HG03045 (cell line): ENCODE measurements at regions not wholly inside any gene's neighbourhood (a gene's known extent, or its start where the extent isn't known, plus 50 kb on each side); places are given as distances from the start of the nearest gene placed in this dataset.

ENCODE experiments used
- ATAC-seq: cut with Tn5 transposase; IDR thresholded peaks from one replicate; pipeline ENCODE4 v1.9.1; 2021; ENCODE audit warnings: mild to moderate bottlenecking, moderate library complexity; ENCODE audit not compliant: unreplicated experiment

DNA sequence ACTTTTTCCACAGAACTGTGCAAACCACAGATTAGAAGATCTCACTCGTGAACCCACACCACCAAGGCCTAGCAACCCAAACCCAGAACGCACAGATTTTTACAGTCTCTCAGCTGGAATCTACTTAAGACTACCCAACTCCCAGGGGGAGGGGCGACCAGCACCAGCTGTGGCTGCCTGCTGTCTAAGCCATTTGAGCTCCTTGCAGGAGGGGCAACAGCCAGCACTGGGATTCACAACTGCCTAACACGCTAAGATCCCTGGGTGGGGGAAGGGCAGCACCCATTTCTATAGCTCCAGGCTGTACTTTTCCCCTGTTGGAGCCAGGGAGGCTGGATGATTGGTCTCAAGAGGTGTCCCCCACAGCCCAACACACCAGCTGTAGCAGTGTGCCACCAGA is 368.8 kb downstream of the SUCLA2 start:
- no peak for ATAC-seq

DNA sequence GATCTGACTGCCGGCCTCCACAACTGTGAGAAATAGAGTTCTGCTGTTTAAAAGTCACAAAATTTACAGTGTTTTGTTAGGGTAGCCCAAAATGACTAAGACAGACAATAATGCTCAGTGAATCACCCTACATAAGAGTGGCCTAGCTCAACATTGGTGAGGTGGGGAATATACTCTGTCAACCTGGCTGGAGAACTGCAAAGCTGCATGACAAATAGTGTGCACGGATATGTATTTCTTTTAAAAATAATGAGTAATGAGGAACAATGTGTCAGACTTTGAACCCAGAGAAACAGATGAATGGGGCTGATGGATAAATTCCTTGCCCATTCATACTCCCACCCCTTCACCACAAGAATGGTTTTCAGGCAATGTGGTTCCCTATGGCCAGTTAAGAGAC is 372.4 kb downstream of the SUCLA2 start:
- ATAC-seq: no peak

DNA sequence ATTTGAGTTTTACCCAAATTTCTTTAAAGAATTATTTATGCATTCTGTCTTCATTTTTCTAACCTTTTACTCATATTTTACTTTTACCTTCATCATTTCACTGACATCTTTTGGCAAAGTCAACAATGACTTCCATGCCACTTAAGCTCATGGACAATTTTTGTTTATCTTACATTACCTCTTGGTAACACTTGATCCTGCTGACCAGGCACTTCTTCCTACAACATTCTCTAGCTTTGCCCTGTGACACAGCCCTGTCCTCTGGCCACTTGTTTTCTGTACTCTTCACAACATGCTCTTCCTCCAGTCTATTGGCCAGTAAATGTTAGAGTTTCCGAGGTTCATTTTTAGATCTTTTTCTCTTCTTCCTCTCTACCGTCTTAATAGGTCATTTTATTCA is 377.2 kb downstream of the SUCLA2 start:
- ATAC-seq: no peak

DNA sequence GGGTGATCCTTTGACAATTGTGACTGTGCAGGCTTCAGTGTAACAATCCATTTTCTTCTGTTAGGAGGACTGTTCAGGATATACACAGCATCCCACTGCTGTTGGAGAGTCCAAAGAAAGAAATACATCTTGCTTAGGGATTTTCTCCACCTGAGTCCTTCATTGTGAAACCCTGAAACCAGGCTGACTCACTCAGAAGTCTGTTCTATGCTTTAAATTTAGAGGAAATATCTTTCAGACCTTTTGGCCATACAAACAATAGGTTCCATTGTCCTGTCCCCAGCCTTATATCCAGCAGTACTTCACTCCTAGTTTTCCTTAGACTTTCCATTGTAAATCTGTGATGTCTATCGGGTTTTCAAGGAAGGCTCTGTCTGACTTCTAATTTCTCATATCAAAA is 379.1 kb downstream of the SUCLA2 start:
- ATAC-seq: no peak

DNA sequence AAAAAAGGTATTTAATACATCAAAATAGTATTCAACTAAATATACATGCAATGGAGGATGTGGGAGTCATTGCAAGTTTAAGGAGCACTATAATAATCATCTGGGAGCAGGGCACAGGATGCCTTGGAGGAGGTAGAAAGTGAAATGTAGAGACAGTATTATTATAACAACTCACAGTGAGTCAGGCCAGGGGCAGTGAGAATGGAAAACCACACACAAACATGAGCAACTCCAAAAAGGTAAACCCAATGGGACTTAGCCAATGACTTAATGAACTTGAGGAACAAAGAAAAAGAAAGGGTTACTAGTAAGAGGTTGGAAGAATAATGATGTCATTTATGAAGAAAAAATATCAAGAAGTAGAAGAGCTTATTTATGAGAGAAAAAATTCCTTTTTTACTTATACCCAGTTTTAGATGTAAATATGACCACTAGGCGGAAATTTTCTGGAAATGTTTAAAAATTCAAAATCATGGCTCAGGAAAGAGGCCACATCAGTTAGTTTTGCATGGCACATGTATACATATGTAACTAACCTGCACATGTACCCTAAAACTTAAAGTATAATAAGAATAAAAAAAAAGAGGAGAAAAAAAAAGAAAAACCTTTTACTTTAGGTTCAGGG is 389.3 kb downstream of the SUCLA2 start:
- no peak for ATAC-seq

DNA sequence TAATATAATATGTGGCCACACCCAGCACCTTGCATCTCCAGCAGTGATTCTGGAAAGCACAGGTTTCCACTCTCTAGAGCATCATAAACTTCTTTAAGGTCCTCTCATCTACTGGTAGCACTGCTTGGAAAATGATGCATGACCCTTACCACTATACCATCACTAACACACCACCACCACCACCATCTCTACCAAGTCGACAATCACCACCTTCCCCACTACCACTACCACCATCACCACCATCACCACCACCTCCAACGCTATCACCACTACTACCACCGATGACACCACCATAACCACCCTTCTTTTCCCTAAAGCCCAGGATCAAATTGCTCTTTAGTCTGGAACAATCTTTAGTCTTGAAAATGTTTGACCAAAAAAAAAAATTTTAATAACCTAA is 390.4 kb downstream of the SUCLA2 start:
- no peak for ATAC-seq

DNA sequence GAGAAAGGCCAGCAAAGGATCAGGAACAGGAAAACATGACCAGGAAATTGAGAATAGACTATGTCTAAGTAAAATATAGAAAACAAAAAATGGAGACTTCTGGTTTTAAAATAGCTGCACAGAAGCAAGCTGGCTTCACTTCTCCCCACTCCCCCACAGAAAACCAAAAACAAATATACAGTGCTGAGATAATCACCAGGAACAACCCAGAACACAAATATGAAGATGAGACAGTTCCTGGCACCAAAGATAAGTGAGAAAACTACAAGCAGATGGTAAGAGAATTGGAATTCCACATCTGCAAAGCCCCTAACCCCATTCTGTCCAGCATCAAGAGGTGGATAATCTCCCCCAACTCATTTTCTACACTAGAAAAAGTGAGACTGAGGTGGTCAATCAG is 397.7 kb downstream of the SUCLA2 start:
- no peak for ATAC-seq

DNA sequence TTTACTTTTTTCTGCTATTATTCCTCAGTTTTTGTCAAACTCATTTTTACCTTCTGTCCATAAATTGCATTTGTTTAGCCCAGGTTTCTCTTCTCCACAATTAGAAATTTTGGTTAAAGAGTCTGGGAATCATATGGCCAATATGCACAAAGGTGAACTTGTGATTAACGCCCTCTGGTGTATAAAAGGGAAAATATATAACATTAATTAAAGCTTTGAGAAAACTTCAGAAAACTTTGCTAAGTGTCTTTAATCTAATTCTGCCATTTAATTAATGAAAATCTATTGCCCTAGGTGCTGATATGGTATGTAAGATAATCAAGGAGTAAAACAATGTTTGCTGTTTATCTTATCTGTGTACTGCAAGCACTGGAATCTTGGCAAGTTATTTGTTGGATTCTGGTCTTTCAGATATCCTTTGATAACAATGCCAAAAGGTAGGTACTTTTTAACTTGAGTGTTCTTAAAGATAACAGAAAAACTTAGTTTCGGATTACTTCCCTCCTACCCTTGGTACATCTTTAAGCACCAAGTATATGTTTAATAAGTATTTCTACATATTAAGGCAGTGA is 402.6 kb downstream of the SUCLA2 start:
- ATAC-seq: no peak

DNA sequence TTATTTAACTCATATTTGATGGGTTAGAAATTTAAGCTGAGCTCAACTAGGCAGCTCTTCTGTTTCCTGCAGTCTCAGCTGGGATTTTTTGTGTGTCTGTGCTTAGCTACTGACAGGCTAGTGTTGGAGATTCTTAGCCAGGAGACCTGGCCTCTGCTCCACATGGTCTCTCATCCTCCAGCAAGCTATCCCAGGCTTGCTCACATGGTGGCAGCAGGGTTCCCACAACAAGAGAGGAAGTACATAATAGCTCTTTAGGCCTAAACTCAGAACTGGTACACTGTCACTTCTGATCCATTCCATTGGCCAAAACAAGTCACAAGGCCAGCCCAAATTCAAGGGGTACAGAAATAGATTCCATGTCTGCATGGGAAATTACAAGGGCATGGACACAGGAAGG is 406.2 kb downstream of the SUCLA2 start:
- no peak for ATAC-seq

DNA sequence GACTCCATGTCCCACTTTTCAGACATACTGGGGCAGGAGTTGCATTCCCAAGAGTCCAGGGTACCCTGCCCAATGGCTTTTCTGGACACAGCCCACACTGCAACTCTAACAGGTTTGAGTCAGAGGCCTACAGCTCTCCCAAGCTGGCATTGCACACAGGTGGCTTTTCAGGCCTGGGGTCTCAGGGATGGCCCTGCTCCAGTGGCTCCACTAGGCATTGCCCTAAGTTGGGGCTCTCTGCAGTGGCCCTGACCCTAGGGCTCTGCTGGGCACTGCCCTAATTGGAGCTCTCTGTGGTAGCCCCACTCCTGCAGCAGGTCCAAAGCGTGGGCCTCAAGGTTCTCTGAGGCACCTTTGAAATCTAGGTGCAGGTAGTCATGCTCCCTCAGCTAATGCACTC is 408.8 kb downstream of the SUCLA2 start:
- no peak for ATAC-seq

DNA sequence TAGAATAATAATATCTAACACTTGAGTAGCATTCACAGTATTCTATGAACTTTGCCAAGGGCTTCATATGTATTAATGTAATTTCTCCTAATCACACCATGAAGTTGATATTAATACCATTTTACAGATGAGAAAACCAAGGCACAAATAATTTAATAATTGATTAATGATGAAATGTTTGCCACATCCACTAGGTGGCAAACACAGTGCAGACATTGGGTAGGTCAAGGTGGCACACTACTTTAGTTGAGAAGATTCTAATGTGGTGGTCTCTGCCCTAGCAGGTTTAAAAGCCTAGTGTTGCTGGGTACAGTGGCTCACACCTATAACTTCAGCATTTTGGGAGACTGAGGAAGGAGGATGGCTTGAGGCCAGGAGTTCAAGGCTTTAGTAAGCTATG is 412.4 kb downstream of the SUCLA2 start:
- no peak for ATAC-seq

DNA sequence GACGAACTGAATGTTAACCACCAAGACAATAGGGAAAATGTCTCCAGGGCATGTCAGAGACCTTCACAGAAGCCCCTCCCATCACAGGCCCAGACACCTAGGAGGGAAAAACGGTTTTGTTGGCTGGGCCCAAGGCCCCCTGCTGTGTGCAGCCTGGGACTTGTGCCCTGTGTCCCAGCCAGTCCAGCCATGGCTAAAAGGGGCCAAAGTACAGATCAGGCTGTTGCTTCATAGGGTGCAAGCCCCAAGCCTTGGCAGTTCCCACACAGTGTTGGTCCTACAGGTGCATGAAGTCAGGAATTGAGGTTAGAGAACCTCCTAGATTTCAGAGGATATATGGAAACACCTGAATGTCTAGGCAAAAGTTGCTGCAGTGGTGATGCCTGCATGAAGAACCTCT is 428.7 kb downstream of the SUCLA2 start:
- no peak for ATAC-seq

DNA sequence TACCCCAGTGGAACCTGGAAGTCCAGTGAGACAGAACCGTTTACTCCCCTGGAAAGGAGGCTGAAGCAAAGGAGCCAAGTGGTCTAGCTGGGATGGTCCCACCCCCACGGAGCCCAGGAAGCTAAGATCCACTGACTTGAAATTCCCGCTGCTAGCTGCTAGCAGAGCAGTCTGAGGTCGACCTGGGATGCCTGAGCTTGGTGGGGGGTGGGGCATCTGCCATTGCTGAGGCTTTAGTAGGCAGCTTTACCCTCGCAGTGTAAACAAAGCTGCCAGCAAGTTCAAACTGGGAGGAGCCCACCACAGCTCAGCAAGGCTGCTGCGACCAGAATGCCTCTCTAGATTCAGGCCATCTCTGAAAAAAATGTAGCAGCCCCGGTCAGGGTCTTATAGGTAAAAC is 437.0 kb downstream of the SUCLA2 start:
- ATAC-seq: no peak

DNA sequence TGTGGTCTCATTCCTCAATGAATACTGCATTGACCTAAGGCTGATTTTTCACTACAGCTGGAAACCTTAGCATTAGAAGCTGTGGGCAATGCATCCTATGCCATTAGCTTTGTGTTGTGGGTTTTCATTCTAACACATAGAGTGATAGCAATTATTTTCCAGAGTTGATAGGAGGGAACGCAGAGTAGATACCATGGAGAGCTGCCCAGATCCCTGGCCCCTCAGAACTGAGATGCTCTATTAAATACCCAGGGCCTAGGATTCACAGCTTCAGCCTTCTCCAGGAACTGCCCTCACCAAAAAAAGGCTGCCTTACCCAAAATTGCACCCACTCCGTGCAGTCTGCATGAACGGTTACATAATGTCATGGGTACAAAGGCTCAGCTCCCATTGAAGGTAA is 444.4 kb downstream of the SUCLA2 start:
- no peak for ATAC-seq

DNA sequence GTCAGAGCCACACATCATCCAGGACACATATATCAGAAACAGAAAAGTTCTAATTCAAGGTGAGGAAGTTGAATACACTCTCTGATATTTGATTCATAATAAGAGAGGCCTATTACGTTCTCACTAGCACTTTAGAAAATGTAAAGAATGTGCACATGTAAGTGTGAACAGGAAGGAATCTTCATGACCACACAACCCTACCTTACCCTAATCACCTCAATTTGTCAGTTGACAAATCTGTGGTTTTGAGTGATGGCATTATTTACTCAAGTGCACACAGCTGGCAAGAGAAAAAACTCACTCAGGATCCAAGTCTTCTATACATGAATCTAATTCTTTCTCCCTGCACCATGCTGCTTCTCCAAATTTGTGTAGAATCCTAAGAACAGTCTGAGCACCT is 445.8 kb downstream of the SUCLA2 start:
- no peak for ATAC-seq

DNA sequence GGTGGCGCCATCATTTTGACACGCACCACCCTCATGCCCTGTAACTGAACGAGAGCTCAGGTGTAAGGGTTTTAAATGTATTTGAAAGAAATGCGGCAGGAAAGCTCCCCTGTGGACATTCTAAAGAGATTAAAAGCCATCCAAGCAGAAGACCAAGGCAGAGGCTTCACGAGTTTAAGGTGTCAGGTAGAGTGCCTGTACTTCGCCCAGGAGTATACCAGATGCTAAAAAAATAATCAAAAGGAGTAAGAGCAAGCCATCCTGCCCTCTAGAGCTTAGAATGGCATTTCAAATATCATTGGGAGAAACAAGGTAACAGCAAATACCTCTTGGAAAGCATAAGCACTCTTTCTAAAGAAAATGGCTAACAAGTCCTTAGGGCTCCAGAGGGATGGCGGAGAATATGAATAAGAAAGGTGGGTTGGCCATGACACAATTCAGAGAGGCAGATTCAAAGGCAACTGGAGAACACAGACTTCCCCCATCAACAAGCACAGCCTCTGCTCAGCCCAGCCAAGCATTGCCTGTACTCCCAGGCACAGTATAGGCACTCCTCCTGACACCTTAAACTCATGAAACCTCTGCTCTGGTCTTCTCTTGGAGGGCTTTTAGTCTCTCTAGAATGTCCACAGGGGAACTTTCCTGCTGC is 447.6 kb downstream of the SUCLA2 start:
- no peak for ATAC-seq

DNA sequence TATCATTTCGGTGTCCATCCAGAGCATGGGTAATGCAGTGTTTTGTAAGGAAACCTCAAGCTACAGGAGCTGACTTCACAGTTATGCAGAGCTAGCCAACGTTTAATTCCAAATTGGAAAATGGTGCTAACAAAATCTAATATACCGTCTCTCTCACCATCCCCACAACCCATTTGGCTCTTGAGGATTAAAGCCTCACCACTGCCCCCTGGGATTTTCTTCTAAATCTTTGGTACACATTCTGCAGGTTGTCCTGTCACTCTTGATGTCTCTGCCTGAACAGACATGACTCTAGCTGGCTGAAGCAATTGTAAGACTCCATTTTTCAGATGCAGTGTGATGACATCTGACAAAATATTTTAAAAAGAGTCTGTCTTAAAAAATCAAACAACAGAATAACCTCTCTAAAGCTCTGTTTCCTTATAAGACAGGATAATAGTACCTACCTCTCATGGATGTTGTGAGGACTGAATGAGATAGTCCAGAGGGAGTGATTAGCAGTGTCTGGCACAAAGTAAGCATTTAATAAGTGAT is 451.8 kb downstream of the SUCLA2 start:
- no peak for ATAC-seq

DNA sequence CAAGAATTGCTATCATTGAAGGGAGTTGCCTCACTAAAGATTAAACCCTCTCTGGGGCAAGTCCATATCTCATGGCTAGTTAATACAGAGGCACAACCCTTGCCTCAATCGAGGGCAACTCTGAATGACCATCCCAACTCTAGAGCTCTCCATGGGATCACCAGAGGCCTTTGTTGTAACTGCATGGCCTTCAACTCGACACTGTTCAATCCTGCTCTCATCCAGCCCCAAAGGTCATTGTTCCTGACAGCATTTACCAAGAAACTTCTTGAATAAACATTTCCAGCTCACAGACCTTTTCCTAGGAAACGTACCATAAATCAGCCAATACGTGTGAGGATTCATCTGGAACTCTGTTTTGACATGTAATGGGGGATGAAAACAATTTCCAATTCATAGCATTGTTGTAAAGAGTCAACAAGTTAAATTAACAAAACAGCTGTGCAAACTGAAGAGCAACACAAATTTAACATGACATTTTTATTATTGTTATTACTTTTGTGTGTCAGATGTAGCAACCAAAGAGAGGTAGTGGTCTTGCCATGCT is 452.7 kb downstream of the SUCLA2 start:
- no peak for ATAC-seq

DNA sequence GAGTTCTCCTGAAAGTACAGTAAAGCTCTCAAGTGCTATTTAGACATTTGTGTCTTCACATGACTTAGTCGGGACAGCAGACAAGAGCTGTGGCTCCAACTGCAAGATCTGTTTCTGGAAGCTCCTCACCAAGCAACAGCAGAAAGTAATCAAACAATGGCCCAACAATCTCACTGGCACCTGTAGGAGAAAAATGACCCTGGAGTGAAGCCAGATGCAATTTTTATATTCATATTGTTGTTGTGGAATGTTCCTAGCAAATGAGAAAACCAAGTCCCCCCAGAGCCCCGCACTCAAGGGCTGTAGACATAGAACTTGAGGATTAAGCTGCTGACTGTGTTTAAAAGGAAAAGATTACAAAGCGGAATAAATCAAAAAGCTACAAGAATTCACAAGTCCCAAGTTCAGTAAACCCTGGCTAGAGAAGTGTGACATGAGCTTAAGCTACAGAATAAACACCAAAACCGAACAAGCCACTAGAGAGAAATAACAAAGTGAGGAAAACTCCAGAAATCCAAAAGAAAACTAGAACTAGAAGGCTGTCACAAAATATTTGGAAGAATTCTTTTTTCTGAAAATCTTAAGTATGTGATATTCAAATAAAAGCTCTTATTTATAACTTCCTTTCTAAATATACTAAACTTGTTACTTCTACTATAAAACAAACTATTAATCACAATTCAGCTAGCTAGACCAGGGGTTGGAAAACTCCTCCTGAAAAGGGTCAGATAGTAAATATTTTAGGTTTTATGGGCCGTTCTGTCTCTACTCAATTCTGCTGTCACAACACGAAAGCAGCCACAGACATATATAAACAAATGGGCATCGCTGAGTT is 454.5 kb downstream of the SUCLA2 start:
- no peak for ATAC-seq

DNA sequence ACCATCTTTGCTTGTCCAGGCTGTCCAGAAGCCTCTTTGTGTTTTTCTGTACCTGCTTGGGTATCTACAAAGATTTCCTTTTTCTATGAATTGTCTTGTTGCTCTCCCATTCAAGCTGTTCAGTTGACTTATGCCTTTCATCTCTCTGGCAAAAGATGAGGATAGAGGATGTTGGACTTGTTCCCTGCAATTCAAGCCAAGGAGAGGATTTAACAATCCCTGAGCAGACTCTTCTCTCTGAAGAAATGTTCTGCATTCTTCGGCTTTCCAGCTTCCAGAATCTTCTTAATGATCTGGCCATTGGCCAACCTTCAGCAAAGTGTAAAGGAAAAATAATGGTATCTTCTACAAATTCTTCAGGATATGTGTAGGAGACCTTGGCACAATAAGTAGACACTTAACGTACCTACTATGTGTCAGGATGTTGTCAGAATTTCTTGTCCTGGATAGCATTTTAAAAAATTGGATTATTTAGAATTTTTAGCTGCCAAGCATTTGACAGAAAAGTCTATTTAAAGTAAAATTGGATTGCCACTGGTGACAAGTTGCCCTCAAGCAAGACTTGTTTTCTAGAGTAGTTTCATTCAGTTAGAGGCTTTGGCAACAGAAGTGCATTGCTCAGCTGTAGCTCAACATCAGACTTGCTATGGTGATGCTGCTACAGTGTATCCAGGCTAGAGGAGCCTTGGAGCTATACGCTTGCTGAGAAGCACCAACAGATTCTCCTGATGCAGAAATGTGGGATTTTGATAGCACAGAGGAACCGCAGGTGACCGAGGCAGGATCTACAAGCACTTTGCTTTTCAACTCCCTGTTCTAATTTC is 455.7 kb downstream of the SUCLA2 start:
- no peak for ATAC-seq
